H9 (cell line): ENCODE measurements at regions not wholly inside any gene's neighbourhood (a gene's known extent, or its start where the extent isn't known, plus 50 kb on each side); places are given as distances from the start of the nearest gene placed in this dataset.

Source experiments
- DNase-seq: peaks from one replicate; pipeline ENCODE4 v3.0.0-alpha.2; 2017
- H2AFZ ChIP-seq: one replicate; pipeline ENCODE4 v1.6.1; 2013; ENCODE audit warnings: mild to moderate bottlenecking, low read length, control low read depth, moderate library complexity
- H2AK5ac ChIP-seq: 2 replicates; pipeline ENCODE4 v1.6.1; 2013; ENCODE audit warnings: low read length, control low read depth, mixed read lengths; ENCODE audit not compliant: insufficient read length
- H2BK120ac ChIP-seq: one replicate; pipeline ENCODE4 v1.6.1; 2013; ENCODE audit warnings: low read depth, mild to moderate bottlenecking, low read length, control low read depth, inconsistent platforms; ENCODE audit not compliant: poor library complexity, severe bottlenecking
- H2BK12ac ChIP-seq: 2 replicates; pipeline ENCODE4 v1.6.1; 2013; ENCODE audit warnings: low read length, control low read depth, mixed read lengths, low read depth; ENCODE audit not compliant: insufficient read length
- H2BK15ac ChIP-seq: 2 replicates; pipeline ENCODE4 v1.6.1; 2013; ENCODE audit warnings: low read depth, low read length, control low read depth
- H2BK20ac ChIP-seq: one replicate; pipeline ENCODE4 v1.6.1; 2013; ENCODE audit warnings: low read depth, mild to moderate bottlenecking, low read length, control low read depth, inconsistent platforms; ENCODE audit not compliant: poor library complexity, severe bottlenecking
- H2BK5ac ChIP-seq: 2 replicates; pipeline ENCODE4 v1.6.1; 2013; ENCODE audit warnings: low read length, control low read depth, mixed read lengths; ENCODE audit not compliant: insufficient read length
- H3K14ac ChIP-seq: 2 replicates; pipeline ENCODE4 v1.6.1; 2013; ENCODE audit warnings: low read length, control low read depth; ENCODE audit not compliant: insufficient read depth
- H3K18ac ChIP-seq: 2 replicates; pipeline ENCODE4 v1.6.1; 2013; ENCODE audit warnings: low read depth, mild to moderate bottlenecking, mixed read lengths, low read length, control low read depth; ENCODE audit not compliant: insufficient read length
- H3K23ac ChIP-seq: 2 replicates; pipeline ENCODE4 v1.6.1; 2013; ENCODE audit warnings: low read length, control low read depth, mixed read lengths, low read depth; ENCODE audit not compliant: insufficient read length
- H3K23me2 ChIP-seq: 2 replicates; pipeline ENCODE4 v1.6.1; 2013; ENCODE audit warnings: low read depth, mild to moderate bottlenecking, mixed read lengths, low read length, control low read depth; ENCODE audit not compliant: insufficient read length, poor library complexity, severe bottlenecking
- H3K27ac ChIP-seq: 2 replicates; pipeline ENCODE4 v1.5.1; 2013; ENCODE audit warnings: low read length, control low read depth, mixed read lengths, low read depth; ENCODE audit not compliant: insufficient read length
- H3K27me3 ChIP-seq: 2 replicates; pipeline ENCODE4 v1.6.1; 2013; ENCODE audit warnings: low read length, control low read depth, inconsistent platforms; ENCODE audit not compliant: insufficient read depth
- H3K4ac ChIP-seq: 2 replicates; pipeline ENCODE4 v1.6.1; 2013; ENCODE audit warnings: low read depth, mild to moderate bottlenecking, control low read depth, inconsistent platforms, low read length, moderate library complexity
- H3K4me1 ChIP-seq: 2 replicates; pipeline ENCODE4 v1.6.1; 2013; ENCODE audit warnings: low read length, control low read depth, inconsistent platforms; ENCODE audit not compliant: insufficient read depth
- H3K4me2 ChIP-seq: 2 replicates; pipeline ENCODE4 v1.6.1; 2013; ENCODE audit warnings: low read length, control low read depth, mixed read lengths; ENCODE audit not compliant: insufficient read length, insufficient read depth
- H3K56ac ChIP-seq: 2 replicates; pipeline ENCODE4 v1.6.1; 2013; ENCODE audit warnings: low read depth, mild to moderate bottlenecking, mixed read lengths, low read length, control low read depth; ENCODE audit not compliant: insufficient read length
- H3K79me1 ChIP-seq: 2 replicates; pipeline ENCODE4 v1.6.1; 2013; ENCODE audit warnings: low read depth, mild to moderate bottlenecking, moderate library complexity, low read length, control low read depth, inconsistent platforms; ENCODE audit not compliant: insufficient read depth, poor library complexity, severe bottlenecking
- H3K79me2 ChIP-seq: 2 replicates; pipeline ENCODE4 v1.6.1; 2013; ENCODE audit warnings: low read length, control low read depth, inconsistent platforms; ENCODE audit not compliant: insufficient read depth
- H3K9ac ChIP-seq: 2 replicates; pipeline ENCODE4 v1.6.1; 2013; ENCODE audit warnings: low read length, control low read depth, mixed read lengths; ENCODE audit not compliant: insufficient read length; ENCODE audit errors: extremely low read depth
- H3K9me3 ChIP-seq: one replicate; pipeline ENCODE4 v1.6.1; 2013; ENCODE audit warnings: low read depth, low read length, inconsistent platforms; ENCODE audit not compliant: control insufficient read depth
- H3T11ph ChIP-seq: one replicate; pipeline ENCODE4 v1.6.1; 2013; ENCODE audit warnings: mild to moderate bottlenecking, low read length, control low read depth, inconsistent platforms
- H4K20me1 ChIP-seq: one replicate; pipeline ENCODE4 v1.6.1; 2013; ENCODE audit not compliant: control insufficient read depth, insufficient read length, insufficient read depth
- H4K5ac ChIP-seq: 2 replicates; pipeline ENCODE4 v1.6.1; 2013; ENCODE audit warnings: low read depth, mild to moderate bottlenecking, mixed read lengths, low read length, control low read depth; ENCODE audit not compliant: insufficient read length
- H4K8ac ChIP-seq: replicated peaks from 2 replicates; pipeline ENCODE4 v1.6.1; 2013; ENCODE audit warnings: low read length, control low read depth, mixed read lengths, low read depth; ENCODE audit not compliant: insufficient read length
- H4K91ac ChIP-seq: 2 replicates; pipeline ENCODE4 v1.6.1; 2013; ENCODE audit warnings: low read depth, mild to moderate bottlenecking, moderate library complexity, mixed read lengths, low read length, control low read depth; ENCODE audit not compliant: insufficient read length
- H3K27ac Mint-ChIP-seq, 3 experiments: 2 replicates in 2 of 3; 3 replicates in 1 of 3; pipeline ENCODE4 v1.8.0; 2020 to 2021; ENCODE audit warnings: mixed read lengths in 3 of 3, mild to moderate bottlenecking in 1 of 3, moderate library complexity in 1 of 3
- H3K27me3 Mint-ChIP-seq: 2 replicates; pipeline ENCODE4 v1.8.0; 2021; ENCODE audit warnings: low read depth, mild to moderate bottlenecking, moderate library complexity, mixed read lengths
- H3K36me3 Mint-ChIP-seq, 3 experiments: 2 replicates in 2 of 3; 3 replicates in 1 of 3; pipeline ENCODE4 v1.8.0; 2020 to 2021; ENCODE audit warnings: low read depth in 3 of 3, mixed read lengths in 3 of 3; ENCODE audit not compliant: insufficient read depth in 1 of 3
- H3K4me1 Mint-ChIP-seq, 2 experiments: 2 replicates each; pipeline ENCODE4 v1.8.0; 2020; ENCODE audit warnings: mixed read lengths in 2 of 2
- H3K4me3 Mint-ChIP-seq, 2 experiments: 2 replicates in 1 of 2; 3 replicates in 1 of 2; pipeline ENCODE4 v1.8.0; 2020 to 2021; ENCODE audit warnings: mild to moderate bottlenecking in 2 of 2, mixed read lengths in 2 of 2, moderate library complexity in 1 of 2
- H3K9me3 Mint-ChIP-seq, 2 experiments: 2 replicates in 1 of 2; 3 replicates in 1 of 2; pipeline ENCODE4 v1.8.0; 2020; ENCODE audit warnings: mild to moderate bottlenecking in 2 of 2, mixed read lengths in 2 of 2, moderate library complexity in 1 of 2
- CTCF ChIP-seq: fragments of 200-600 bp; sonication (generic); conservative IDR thresholded peaks from 3 replicates; pipeline ENCODE4 v1.8.0; 2021; ENCODE audit warnings: antibody characterized with exemption, mild to moderate bottlenecking
- WGBS: extraction: QIAGEN DNeasy Blood & Tissue Kit; methylation state at CpG from one replicate; pipeline ENCODE4 v1.1.7; 2013; ENCODE audit warnings: missing lambda C conversion rate, low lambda C conversion rate, mixed read lengths; ENCODE audit not compliant: insufficient read length; ENCODE audit errors: extremely low coverage; 5-methylcytosine and 5-hydroxymethylcytosine counted together

DNA sequence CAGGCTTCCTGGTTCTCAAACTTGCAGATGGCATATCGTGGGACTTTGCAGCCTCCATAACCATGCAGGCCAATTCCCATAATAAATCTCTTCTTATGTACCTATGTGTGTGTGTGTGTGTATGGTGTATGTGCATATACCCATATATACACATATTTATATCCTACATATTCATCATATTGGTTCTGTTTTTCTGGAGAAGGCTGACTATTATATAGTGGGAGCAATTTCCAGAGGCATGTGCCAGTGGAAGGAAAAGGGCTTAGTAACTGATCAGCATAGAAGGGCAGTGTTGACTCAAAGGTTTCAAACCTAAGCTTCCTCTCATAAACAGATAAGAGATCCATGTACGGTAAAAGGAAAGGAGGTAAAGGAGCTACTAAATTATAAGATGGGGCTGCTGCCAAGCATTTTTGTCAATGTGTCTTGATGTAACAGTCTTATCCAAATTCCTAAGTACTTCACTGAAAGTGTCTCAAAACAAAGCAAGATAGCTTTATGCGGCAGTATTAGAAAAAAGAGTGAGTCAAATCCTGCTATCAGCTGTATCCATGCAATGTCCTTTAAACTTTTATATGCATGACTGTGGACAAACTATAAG is 432.1 kb downstream of the TBC1D4 start:
- Histone ChIP-seq H3K23me2 (no peaks in the 10 kb centered on the region), H4K5ac (no peak overlapping the region), H3K4me1 (no peaks in the 10 kb centered on the region), H3K27me3 (no peaks in the 10 kb centered on the region), H2BK15ac (no peak overlapping the region), H3K14ac (no peak overlapping the region), H3K18ac (no peak overlapping the region), H3T11ph (no peak overlapping the region), H2AFZ (no peak overlapping the region), H3K79me1 (no peaks in the 10 kb centered on the region), H4K91ac (no peak overlapping the region), H2BK5ac (no peak overlapping the region), H3K4me2 (no peak overlapping the region), H3K4ac (no peak overlapping the region), H3K79me2 (no peaks in the 10 kb centered on the region), H3K9ac (no peak overlapping the region), H3K9me3 (no peaks in the 10 kb centered on the region), H3K56ac (no peak overlapping the region), H3K23ac (no peak overlapping the region), H2BK20ac (no peak overlapping the region), H3K27ac (no peak overlapping the region), H2BK120ac (no peak overlapping the region), H4K8ac (no peak overlapping the region), H4K20me1 (no peaks in the 10 kb centered on the region), H2BK12ac (no peak overlapping the region), H2AK5ac (no peak overlapping the region)
- H3K27me3 Mint-ChIP-seq = no peaks in the 10 kb centered on the region
- no peaks in the 10 kb centered on the region for H3K9me3 Mint-ChIP-seq
- no peak overlapping the region for H3K27ac Mint-ChIP-seq
- no peaks in the 10 kb centered on the region for H3K36me3 Mint-ChIP-seq
- H3K4me1 Mint-ChIP-seq = peaks cover 4 to 8% of the 10 kb centered on the region in 2 experiments; a peak in 3 of 4 replicates
- no peak for DNase-seq
- no peak overlapping the region for H3K4me3 Mint-ChIP-seq
- TF ChIP-seq CTCF = no peak
- WGBS = no CpG with 5 or more reads among the region's 3 CpGs
